HFFc6 (cell line): ENCODE measurements at regions not wholly inside any gene's neighbourhood (a gene's known extent, or its start where the extent isn't known, plus 50 kb on each side); places are given as distances from the start of the nearest gene placed in this dataset.

Source experiments
- DNase-seq: peaks from one replicate; pipeline ENCODE4 v3.0.0-alpha.2; 2018
- H3K27ac Mint-ChIP-seq: 2 replicates; pipeline ENCODE4 v1.8.0; 2020; ENCODE audit warnings: mild to moderate bottlenecking, mixed read lengths
- H3K27me3 Mint-ChIP-seq: 2 replicates; pipeline ENCODE4 v1.8.0; 2021; ENCODE audit warnings: mild to moderate bottlenecking, moderate library complexity, mixed read lengths; ENCODE audit not compliant: insufficient read depth
- H3K36me3 Mint-ChIP-seq: 2 replicates; pipeline ENCODE4 v1.8.0; 2021; ENCODE audit warnings: low read depth, mixed read lengths
- H3K4me1 Mint-ChIP-seq: 2 replicates; pipeline ENCODE4 v1.8.0; 2020; ENCODE audit warnings: low read depth, mixed read lengths
- H3K4me3 Mint-ChIP-seq: 2 replicates; pipeline ENCODE4 v1.8.0; 2020; ENCODE audit warnings: mild to moderate bottlenecking, moderate library complexity, mixed read lengths
- H3K9me3 Mint-ChIP-seq: 2 replicates; pipeline ENCODE4 v1.8.0; 2020; ENCODE audit warnings: mild to moderate bottlenecking, mixed read lengths
- TF ChIP-seq, protein P1 (sequence below): fragments of 200-600 bp; sonication (generic); IDR thresholded peaks from 2 replicates; pipeline ENCODE4 v1.5.0; 2021; ENCODE audit warnings: antibody characterized with exemption, mild to moderate bottlenecking

DNA sequence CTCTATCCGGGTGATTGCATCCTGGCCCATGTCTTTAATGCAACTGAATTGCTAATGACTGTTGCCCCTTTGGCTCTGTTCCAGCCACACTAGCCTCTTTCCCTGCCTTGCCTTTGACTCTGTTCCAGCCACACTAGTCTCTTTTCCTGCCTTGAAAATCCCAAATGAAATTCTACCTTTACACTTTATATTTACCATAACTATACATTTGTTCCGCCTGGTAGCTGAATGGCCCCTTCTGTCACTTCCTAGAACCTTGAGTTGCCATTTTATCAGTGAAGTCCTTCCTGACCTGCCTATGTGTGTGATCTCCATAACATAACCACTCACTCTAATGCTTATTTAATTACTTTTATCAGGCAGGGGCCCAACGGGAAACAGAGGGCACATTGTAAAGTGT, 1120.4 kb upstream of the WWC1 start:
- Mint-ChIP-seq H3K4me3 (no peak overlapping the region), H3K27ac (no peak overlapping the region), H3K36me3 (no peaks in the 10 kb centered on the region), H3K27me3 (no peaks in the 10 kb centered on the region), H3K9me3 (peaks cover 43% of the 10 kb centered on the region), H3K4me1 (no peaks in the 10 kb centered on the region)
- DNase-seq = no peak
- TF ChIP-seq, protein P1, sequence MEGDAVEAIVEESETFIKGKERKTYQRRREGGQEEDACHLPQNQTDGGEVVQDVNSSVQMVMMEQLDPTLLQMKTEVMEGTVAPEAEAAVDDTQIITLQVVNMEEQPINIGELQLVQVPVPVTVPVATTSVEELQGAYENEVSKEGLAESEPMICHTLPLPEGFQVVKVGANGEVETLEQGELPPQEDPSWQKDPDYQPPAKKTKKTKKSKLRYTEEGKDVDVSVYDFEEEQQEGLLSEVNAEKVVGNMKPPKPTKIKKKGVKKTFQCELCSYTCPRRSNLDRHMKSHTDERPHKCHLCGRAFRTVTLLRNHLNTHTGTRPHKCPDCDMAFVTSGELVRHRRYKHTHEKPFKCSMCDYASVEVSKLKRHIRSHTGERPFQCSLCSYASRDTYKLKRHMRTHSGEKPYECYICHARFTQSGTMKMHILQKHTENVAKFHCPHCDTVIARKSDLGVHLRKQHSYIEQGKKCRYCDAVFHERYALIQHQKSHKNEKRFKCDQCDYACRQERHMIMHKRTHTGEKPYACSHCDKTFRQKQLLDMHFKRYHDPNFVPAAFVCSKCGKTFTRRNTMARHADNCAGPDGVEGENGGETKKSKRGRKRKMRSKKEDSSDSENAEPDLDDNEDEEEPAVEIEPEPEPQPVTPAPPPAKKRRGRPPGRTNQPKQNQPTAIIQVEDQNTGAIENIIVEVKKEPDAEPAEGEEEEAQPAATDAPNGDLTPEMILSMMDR = no peak

DNA sequence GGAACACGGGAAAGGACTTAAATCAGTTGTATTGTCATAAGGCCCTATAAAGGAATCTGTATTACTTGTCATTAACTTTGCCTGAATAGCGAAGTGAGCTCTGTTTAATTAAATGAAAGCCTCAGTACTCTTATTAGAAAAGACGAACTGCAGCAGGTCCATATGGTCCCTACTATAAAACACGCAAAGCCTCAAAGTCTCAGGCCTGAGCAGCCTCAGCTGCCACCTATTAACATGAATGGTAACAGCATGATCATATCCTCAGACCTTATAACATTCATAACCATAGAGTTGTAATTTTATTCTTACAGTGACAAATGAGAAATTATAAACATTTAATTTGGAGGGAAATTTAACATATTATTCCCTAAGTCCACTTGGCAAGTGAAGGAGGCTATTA, 1113.7 kb upstream of the WWC1 start:
- H3K36me3 Mint-ChIP-seq = no peaks in the 10 kb centered on the region
- H3K27me3 Mint-ChIP-seq = no peaks in the 10 kb centered on the region

DNA sequence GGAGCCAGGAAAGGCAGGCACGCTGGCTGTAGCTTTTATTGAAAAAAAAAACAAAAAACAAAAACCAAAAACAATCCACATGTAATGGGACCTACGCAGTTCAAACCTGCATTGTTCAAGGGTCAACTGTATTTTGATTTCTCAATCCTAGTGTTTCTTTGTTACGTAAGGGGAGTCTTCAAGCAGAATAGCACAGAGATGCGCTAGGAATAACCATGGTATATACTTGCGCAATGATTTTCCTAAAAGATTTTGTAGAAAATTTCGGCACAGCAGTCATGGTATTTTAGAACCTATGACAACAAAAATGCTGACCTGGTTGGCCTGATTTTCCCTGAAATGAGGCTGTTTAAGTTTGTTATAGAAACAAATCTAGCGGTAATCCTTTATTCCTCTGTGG, 1110.5 kb upstream of the WWC1 start:
- Mint-ChIP-seq H3K36me3 (no peaks in the 10 kb centered on the region), H3K9me3 (peaks cover 33% of the 10 kb centered on the region), H3K27ac (no peak overlapping the region), H3K4me1 (no peaks in the 10 kb centered on the region), H3K4me3 (no peak overlapping the region), H3K27me3 (no peaks in the 10 kb centered on the region)
- DNase-seq = no peak
- TF ChIP-seq, protein P1 = no peak

More for the DNA sequence above, 1113.7 kb upstream of the WWC1 start:
- no peak for DNase-seq
- no peak overlapping the region for H3K4me3 Mint-ChIP-seq
- H3K4me1 Mint-ChIP-seq = no peaks in the 10 kb centered on the region
- TF ChIP-seq, protein P1 = no peak
- H3K27ac Mint-ChIP-seq = no peak overlapping the region
- H3K9me3 Mint-ChIP-seq = peaks cover 37% of the 10 kb centered on the region

DNA sequence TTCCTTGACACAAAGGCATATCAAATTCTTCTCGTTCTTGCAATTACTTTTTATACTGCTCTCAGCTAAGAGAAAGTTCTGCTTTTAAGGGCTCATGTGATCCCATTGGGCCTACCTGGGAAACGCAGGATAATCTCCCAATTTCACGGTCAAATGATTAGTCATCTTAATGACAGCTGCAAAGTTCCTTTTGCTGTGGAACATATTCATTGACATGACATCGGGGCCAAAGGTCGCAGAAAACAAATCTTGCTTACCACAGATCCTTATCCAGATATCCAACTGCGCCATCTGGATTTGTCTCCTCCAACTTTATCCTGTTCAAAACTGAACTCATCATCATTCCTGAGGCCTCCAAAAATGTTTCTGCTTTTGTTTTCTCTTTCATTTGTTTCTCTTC, 1085.6 kb upstream of the WWC1 start:
- H3K4me3 Mint-ChIP-seq = no peak overlapping the region
- H3K27me3 Mint-ChIP-seq = no peaks in the 10 kb centered on the region
- no peak for DNase-seq
- H3K36me3 Mint-ChIP-seq = no peaks in the 10 kb centered on the region
- peaks cover 36% of the 10 kb centered on the region for H3K9me3 Mint-ChIP-seq
- H3K27ac Mint-ChIP-seq = no peak overlapping the region
- TF ChIP-seq, protein P1 = no peak
- H3K4me1 Mint-ChIP-seq = no peaks in the 10 kb centered on the region

DNA sequence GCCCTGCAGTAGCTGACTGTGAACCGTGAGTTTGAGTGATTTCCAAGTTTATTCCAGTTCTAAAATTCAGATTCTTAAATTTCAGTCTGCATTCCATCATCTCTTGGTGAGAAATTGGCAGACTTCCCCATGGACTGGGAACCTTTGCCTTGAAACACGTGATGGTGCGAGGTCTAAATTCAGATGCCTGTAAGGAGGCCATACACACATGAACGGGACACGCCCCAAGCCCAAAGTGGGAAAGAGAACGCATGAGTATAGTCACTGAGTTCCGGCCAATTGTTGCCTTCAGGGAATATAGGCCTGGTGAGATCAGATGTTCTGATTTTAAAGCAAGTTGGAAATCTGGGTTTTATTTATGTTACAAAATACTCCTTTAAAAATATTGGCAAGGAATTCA, 1084.4 kb upstream of the WWC1 start:
- Mint-ChIP-seq H3K27me3 (no peaks in the 10 kb centered on the region), H3K4me1 (no peaks in the 10 kb centered on the region), H3K9me3 (peaks cover 31% of the 10 kb centered on the region), H3K4me3 (no peak overlapping the region), H3K27ac (no peak overlapping the region), H3K36me3 (no peaks in the 10 kb centered on the region)
- TF ChIP-seq, protein P1 = no peak
- DNase-seq = no peak

DNA sequence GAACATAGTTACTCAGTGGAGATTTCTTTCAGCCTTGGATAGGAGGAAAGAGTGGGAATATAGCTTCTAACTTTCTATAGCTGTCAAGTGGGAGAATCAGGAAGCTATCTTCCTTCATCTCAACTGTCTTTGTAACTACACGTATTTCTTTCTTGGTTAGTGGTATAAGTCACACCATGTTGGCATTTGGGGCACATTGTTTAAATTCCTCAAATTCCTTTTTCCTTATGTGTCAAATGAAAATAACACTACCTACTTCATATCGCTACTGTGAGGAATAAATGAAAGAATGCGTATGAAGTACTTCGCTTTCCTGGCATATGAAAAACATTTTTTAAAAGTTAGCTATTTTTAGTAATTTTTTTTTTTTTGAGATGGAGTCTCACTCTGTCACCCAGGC, 1082.5 kb upstream of the WWC1 start:
- DNase-seq = no peak
- H3K36me3 Mint-ChIP-seq = no peaks in the 10 kb centered on the region
- no peak overlapping the region for H3K27ac Mint-ChIP-seq

More for the DNA sequence above, 1082.5 kb upstream of the WWC1 start:
- H3K4me1 Mint-ChIP-seq = no peaks in the 10 kb centered on the region
- no peak overlapping the region for H3K4me3 Mint-ChIP-seq
- TF ChIP-seq, protein P1 = no peak
- H3K9me3 Mint-ChIP-seq = peaks cover 17% of the 10 kb centered on the region
- H3K27me3 Mint-ChIP-seq = no peaks in the 10 kb centered on the region
